Endodermal cell (in vitro differentiated cells): ENCODE measurements at regions not wholly inside any gene's neighbourhood (a gene's known extent, or its start where the extent isn't known, plus 50 kb on each side); places are given as distances from the start of the nearest gene placed in this dataset.

Experiments used
- DNase-seq: peaks from one replicate; pipeline ENCODE4 v3.0.0-alpha.2; 2017
- H3K27ac ChIP-seq: 2 replicates; pipeline ENCODE4 v1.5.1; 2013; ENCODE audit warnings: mild to moderate bottlenecking, low read depth, low read length, moderate library complexity
- H3K27me3 ChIP-seq: 2 replicates; pipeline ENCODE4 v1.6.1; 2013; ENCODE audit warnings: mild to moderate bottlenecking, low read length, moderate library complexity; ENCODE audit not compliant: insufficient read depth, control insufficient read depth, poor library complexity, severe bottlenecking
- H3K36me3 ChIP-seq: 2 replicates; pipeline ENCODE4 v1.7.0; 2013; ENCODE audit warnings: mild to moderate bottlenecking, low read length, moderate library complexity; ENCODE audit not compliant: control insufficient read depth, insufficient read depth
- H3K4me1 ChIP-seq: one replicate; pipeline ENCODE4 v1.7.0; 2013; ENCODE audit warnings: low read length; ENCODE audit not compliant: control insufficient read depth, insufficient read depth
- H3K4me3 ChIP-seq: 2 replicates; pipeline ENCODE4 v1.5.1; 2013; ENCODE audit warnings: mild to moderate bottlenecking, low read length, moderate library complexity
- H3K9ac ChIP-seq: 2 replicates; pipeline ENCODE4 v1.6.1; 2013; ENCODE audit warnings: mild to moderate bottlenecking, low read length, moderate library complexity; ENCODE audit not compliant: poor library complexity, severe bottlenecking; ENCODE audit errors: extremely low read depth
- H3K9me3 ChIP-seq: 2 replicates; pipeline ENCODE4 v1.6.1; 2013; ENCODE audit warnings: mild to moderate bottlenecking, low read length, moderate library complexity; ENCODE audit not compliant: control insufficient read depth
- H3K27ac Mint-ChIP-seq: 2 replicates; pipeline ENCODE4 v1.8.0; 2020; ENCODE audit warnings: mixed read lengths
- H3K27me3 Mint-ChIP-seq: 2 replicates; pipeline ENCODE4 v1.8.0; 2021; ENCODE audit warnings: mild to moderate bottlenecking, mixed read lengths; ENCODE audit not compliant: insufficient read depth
- H3K36me3 Mint-ChIP-seq: 2 replicates; pipeline ENCODE4 v1.8.0; 2020; ENCODE audit warnings: low read depth, mixed read lengths
- H3K4me1 Mint-ChIP-seq: 2 replicates; pipeline ENCODE4 v1.8.0; 2020; ENCODE audit warnings: mixed read lengths
- H3K4me3 Mint-ChIP-seq: 2 replicates; pipeline ENCODE4 v1.8.0; 2020; ENCODE audit warnings: mild to moderate bottlenecking, moderate library complexity, mixed read lengths
- H3K9me3 Mint-ChIP-seq: 2 replicates; pipeline ENCODE4 v1.8.0; 2020; ENCODE audit warnings: mild to moderate bottlenecking, mixed read lengths
- WGBS, 2 experiments: methylation state at CpG; one replicate each; pipeline versions ENCODE4 v1.1.5 to v1.1.7; 2013; ENCODE audit warnings: missing lambda C conversion rate in 2 of 2, mixed read lengths in 1 of 2; ENCODE audit not compliant: insufficient coverage in 1 of 2, insufficient read length in 1 of 2; 5-methylcytosine and 5-hydroxymethylcytosine counted together
- TF ChIP-seq, protein P1 (sequence below): fragments of 200-600 bp; sonication (generic); conservative IDR thresholded peaks from 2 replicates; pipeline ENCODE4 v1.5.0; 2021; ENCODE audit warnings: antibody characterized with exemption, mild to moderate bottlenecking

- peak overlapping the region; percentile 77 for H3K27ac Mint-ChIP-seq
- no peaks in the 10 kb centered on the region for H3K27me3 ChIP-seq
- no peak overlapping the region for H3K4me3 Mint-ChIP-seq
- no peaks in the 10 kb centered on the region for H3K27me3 Mint-ChIP-seq
- peaks cover 63% of the 10 kb centered on the region for H3K4me1 Mint-ChIP-seq
- H3K36me3 Mint-ChIP-seq, result no peaks in the 10 kb centered on the region
- H3K4me3 ChIP-seq, result no peak overlapping the region
- H3K9ac ChIP-seq, result no peak overlapping the region
- no peak overlapping the region for H3K27ac ChIP-seq
- TF ChIP-seq, protein P1, sequence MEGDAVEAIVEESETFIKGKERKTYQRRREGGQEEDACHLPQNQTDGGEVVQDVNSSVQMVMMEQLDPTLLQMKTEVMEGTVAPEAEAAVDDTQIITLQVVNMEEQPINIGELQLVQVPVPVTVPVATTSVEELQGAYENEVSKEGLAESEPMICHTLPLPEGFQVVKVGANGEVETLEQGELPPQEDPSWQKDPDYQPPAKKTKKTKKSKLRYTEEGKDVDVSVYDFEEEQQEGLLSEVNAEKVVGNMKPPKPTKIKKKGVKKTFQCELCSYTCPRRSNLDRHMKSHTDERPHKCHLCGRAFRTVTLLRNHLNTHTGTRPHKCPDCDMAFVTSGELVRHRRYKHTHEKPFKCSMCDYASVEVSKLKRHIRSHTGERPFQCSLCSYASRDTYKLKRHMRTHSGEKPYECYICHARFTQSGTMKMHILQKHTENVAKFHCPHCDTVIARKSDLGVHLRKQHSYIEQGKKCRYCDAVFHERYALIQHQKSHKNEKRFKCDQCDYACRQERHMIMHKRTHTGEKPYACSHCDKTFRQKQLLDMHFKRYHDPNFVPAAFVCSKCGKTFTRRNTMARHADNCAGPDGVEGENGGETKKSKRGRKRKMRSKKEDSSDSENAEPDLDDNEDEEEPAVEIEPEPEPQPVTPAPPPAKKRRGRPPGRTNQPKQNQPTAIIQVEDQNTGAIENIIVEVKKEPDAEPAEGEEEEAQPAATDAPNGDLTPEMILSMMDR, result no peak
- H3K4me1 ChIP-seq, result peaks cover 28% of the 10 kb centered on the region
- 53 to 55% methylated on average over 2 to 3 of the region's 3 CpGs for WGBS, 2 experiments
- DNase-seq, result peak; percentile 86
- no peaks in the 10 kb centered on the region for H3K36me3 ChIP-seq
- H3K9me3 Mint-ChIP-seq, result no peaks in the 10 kb centered on the region
- no peaks in the 10 kb centered on the region for H3K9me3 ChIP-seq
Measured at GRCh38 chr13:59479629-59480028, 684.1 kb downstream of the DIAPH3 start.

DNA sequence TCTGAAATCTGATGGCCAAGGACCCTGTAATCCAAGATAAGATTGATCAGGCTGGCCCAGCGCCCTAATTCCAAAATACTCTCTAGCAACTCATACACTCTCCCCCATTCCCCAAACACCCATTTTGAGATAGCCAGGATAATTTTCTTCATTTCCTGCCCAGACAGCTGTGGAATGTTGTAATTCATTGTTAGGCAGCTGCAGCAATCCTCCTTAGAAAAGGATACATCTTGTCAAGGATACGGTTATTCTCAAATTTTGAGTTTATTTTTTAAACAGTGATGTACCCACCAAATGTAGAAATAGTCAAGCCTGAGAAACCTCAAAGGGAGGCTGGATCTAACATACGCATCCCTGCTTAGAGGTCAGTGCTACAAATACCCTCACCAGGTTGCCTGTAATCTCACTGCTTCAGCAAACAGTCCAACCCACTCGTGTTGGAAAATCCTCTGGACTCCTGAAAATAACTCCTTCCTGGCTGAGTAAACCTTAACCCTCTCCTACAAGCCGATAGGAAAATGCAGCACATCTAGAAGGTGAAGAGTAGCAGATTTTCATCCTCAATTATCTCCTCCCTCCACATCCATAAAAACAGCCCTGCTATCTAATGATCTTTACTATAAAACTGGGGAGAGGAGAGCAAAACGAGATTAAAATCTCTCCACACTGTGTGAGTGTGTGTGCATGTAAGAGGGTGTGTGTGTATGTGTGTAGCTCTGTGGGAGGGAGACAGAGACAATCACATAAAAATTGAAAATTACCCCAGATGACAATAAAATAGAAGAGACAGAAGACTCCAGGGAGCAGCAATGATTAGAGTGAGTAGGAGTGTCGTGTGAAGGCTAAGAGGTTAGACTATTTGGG is 683.1 kb downstream of the DIAPH3 start:
- Histone ChIP-seq H3K27me3 (no peaks in the 10 kb centered on the region), H3K27ac (no peak overlapping the region)

GRCh38 chr13:59483501-59484145 is 680.1 kb downstream of the DIAPH3 start:
- no peaks in the 10 kb centered on the region for H3K36me3 ChIP-seq
- peak overlapping the region; percentile 65 for H3K27ac Mint-ChIP-seq
- H3K4me3 Mint-ChIP-seq, result no peak overlapping the region
- WGBS, 2 experiments, result 28 to 39% methylated on average over 5 of the region's 5 CpGs
- H3K4me3 ChIP-seq, result peak overlapping the region; percentile 16
- no peaks in the 10 kb centered on the region for H3K27me3 Mint-ChIP-seq
- TF ChIP-seq, protein P1, result no peak
- peak; percentile 77 for DNase-seq
- peaks cover 6% of the 10 kb centered on the region for H3K9me3 Mint-ChIP-seq
- peaks cover 4% of the 10 kb centered on the region for H3K36me3 Mint-ChIP-seq
- H3K9ac ChIP-seq, result no peak overlapping the region
- no peaks in the 10 kb centered on the region for H3K9me3 ChIP-seq
- no peaks in the 10 kb centered on the region for H3K27me3 ChIP-seq
- no peak overlapping the region for H3K27ac ChIP-seq
- H3K4me1 ChIP-seq, result peaks cover 28% of the 10 kb centered on the region
- H3K4me1 Mint-ChIP-seq, result peaks cover 47% of the 10 kb centered on the region

More for the DNA sequence above, 683.1 kb downstream of the DIAPH3 start:
- 49 to 57% methylated on average over 2 to 7 of the region's 7 CpGs for WGBS, 2 experiments
- Histone ChIP-seq H3K9me3 (no peaks in the 10 kb centered on the region), H3K36me3 (no peaks in the 10 kb centered on the region), H3K9ac (no peak overlapping the region), H3K4me3 (no peak overlapping the region), H3K4me1 (peaks cover 28% of the 10 kb centered on the region)
- DNase-seq, result no peak
- peak overlapping the region; percentile 48 for H3K27ac Mint-ChIP-seq
- H3K36me3 Mint-ChIP-seq, result no peaks in the 10 kb centered on the region
- TF ChIP-seq, protein P1, result no peak
- no peaks in the 10 kb centered on the region for H3K9me3 Mint-ChIP-seq
- H3K27me3 Mint-ChIP-seq, result no peaks in the 10 kb centered on the region
- no peak overlapping the region for H3K4me3 Mint-ChIP-seq
- peaks cover 62% of the 10 kb centered on the region for H3K4me1 Mint-ChIP-seq
